NCI-H774 (cell line): ENCODE measurements at regions not wholly inside any gene's neighbourhood (a gene's known extent, or its start where the extent isn't known, plus 50 kb on each side); places are given as distances from the start of the nearest gene placed in this dataset.

Source experiments
- DNase-seq: peaks from one replicate; lab custom pipeline; 2025; lab: John Stamatoyannopoulos, UW

GRCh38 chr3:103906304-103906703, 1460.4 kb upstream of the ALCAM start:
- no peak for DNase-seq

- DNase-seq, result no peak
Observed at GRCh38 chr3:103906808-103907207, 1459.9 kb upstream of the ALCAM start.

- DNase-seq, result no peak
Observed at GRCh38 chr3:103907567-103907966, 1459.1 kb upstream of the ALCAM start.

- no peak for DNase-seq
Observed at GRCh38 chr3:103909395-103909794, 1457.3 kb upstream of the ALCAM start.

GRCh38 chr3:103918336-103918735, 1448.4 kb upstream of the ALCAM start:
- DNase-seq, result no peak

- no peak for DNase-seq
Observed at GRCh38 chr3:103919327-103919726, 1447.4 kb upstream of the ALCAM start.

GRCh38 chr3:103923907-103924306, 1442.8 kb upstream of the ALCAM start:
- no peak for DNase-seq

- no peak for DNase-seq
Observed at GRCh38 chr3:103924544-103924943, 1442.2 kb upstream of the ALCAM start.

- DNase-seq, result no peak
Observed at GRCh38 chr3:103926936-103927335, 1439.8 kb upstream of the ALCAM start.

GRCh38 chr3:103927896-103928295, 1438.8 kb upstream of the ALCAM start:
- DNase-seq, result no peak

- DNase-seq, result no peak
Observed at GRCh38 chr3:103937094-103937493, 1429.6 kb upstream of the ALCAM start.

- no peak for DNase-seq
Observed at GRCh38 chr3:103947062-103947461, 1419.6 kb upstream of the ALCAM start.

GRCh38 chr3:103949693-103950092, 1417.0 kb upstream of the ALCAM start:
- no peak for DNase-seq

GRCh38 chr3:103950676-103951075, 1416.0 kb upstream of the ALCAM start:
- DNase-seq, result no peak

GRCh38 chr3:103953796-103954195, 1412.9 kb upstream of the ALCAM start:
- no peak for DNase-seq

- no peak for DNase-seq
Observed at GRCh38 chr3:103960819-103961218, 1405.9 kb upstream of the ALCAM start.

- no peak for DNase-seq
Observed at GRCh38 chr3:103963599-103963998, 1403.1 kb upstream of the ALCAM start.

- no peak for DNase-seq
Observed at GRCh38 chr3:103965764-103966163, 1400.9 kb upstream of the ALCAM start.

GRCh38 chr3:103966749-103967148, 1400.0 kb upstream of the ALCAM start:
- DNase-seq, result no peak

GRCh38 chr3:103968131-103968530, 1398.6 kb upstream of the ALCAM start:
- DNase-seq, result no peak

- DNase-seq, result no peak
Observed at GRCh38 chr3:103968751-103969150, 1398.0 kb upstream of the ALCAM start.

- no peak for DNase-seq
Observed at GRCh38 chr3:103976931-103977339, 1389.8 kb upstream of the ALCAM start.

GRCh38 chr3:103977417-103977816, 1389.3 kb upstream of the ALCAM start:
- no peak for DNase-seq

GRCh38 chr3:103991461-103992115, 1375.1 kb upstream of the ALCAM start:
- no peak for DNase-seq
